Activated CD4-positive, alpha-beta T cell treated with anti-CD3 and anti-CD28 coated beads, Interleukin-2, amount 10 ng/mL, durations not matched to agents 24 days and 14 days (primary cell): ENCODE measurements at regions not wholly inside any gene's neighbourhood (a gene's known extent, or its start where the extent isn't known, plus 50 kb on each side); places are given as distances from the start of the nearest gene placed in this dataset.
A peak's percentile ranks its signal among the peaks of the same experiment; 100 is the strongest.
"Not testable (repeated sequence)": the region's sequence is repeated elsewhere in the genome, so short reads cannot be mapped to it uniquely, and the experiment has no call there.

ENCODE experiments used
- DNase-seq: peaks from one replicate; pipeline ENCODE4 v3.0.0; 2022
- H3K27ac Mint-ChIP-seq: one replicate; pipeline ENCODE4 v1.8.0; 2022; ENCODE audit warnings: mild to moderate bottlenecking, mixed read lengths
- H3K27me3 Mint-ChIP-seq: one replicate; pipeline ENCODE4 v1.8.0; 2022; ENCODE audit warnings: mixed read lengths
- H3K36me3 Mint-ChIP-seq: one replicate; pipeline ENCODE4 v1.8.0; 2022; ENCODE audit warnings: low read depth, mild to moderate bottlenecking, mixed read lengths
- H3K4me1 Mint-ChIP-seq: one replicate; pipeline ENCODE4 v1.8.0; 2021; ENCODE audit warnings: mixed read lengths
- H3K4me3 Mint-ChIP-seq: one replicate; pipeline ENCODE4 v1.8.0; 2022; ENCODE audit warnings: mild to moderate bottlenecking, moderate library complexity, mixed read lengths
- H3K9me3 Mint-ChIP-seq: one replicate; pipeline ENCODE4 v1.8.0; 2021; ENCODE audit warnings: mixed read lengths
- intact Hi-C: fragments of 100-400 bp; cut with micrococcal nuclease; formaldehyde crosslinking; loops from one replicate; pipeline ENCODE4 v1.15.1; 2023

- no peaks in the 10 kb centered on the region for H3K9me3 Mint-ChIP-seq
- intact Hi-C loops = no loop called here
These were observed 549.5 kb upstream of the OLFM3 start for GRCh38 chr1:102546251-102546650.

DNA sequence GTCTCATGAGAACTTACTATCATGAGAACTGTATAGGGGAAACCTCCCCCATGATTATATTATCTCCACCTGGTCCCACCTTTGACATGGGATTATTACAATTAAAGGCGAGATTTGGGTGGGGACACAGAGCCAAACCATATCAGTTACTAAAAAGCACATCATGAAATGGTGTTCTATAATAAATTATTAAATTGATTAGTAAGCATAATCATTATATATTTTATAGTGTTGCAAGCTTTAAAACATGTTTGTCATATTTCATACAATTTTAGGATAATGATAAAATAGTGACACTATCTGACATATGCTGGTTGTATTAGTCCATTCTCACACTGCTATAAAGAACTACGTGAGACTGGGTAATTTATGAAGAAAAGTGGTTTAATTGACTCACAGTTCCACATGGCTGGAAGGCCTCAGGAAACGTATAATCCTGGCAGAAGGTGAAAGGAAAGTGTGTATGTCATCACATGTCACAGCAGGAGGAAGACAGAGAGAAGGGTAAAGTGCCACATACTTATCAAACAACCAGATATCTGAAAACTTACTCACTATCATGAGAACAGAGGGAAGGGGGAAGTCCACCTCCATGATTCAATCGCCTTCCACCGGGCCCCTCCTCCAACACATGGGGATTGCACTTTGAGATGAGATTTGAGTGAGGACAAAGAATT is 539.2 kb upstream of the OLFM3 start:
- Mint-ChIP-seq H3K36me3 (no peaks in the 10 kb centered on the region), H3K4me1 (no peaks in the 10 kb centered on the region), H3K9me3 (no peaks in the 10 kb centered on the region), H3K27ac (no peak overlapping the region), H3K4me3 (no peak overlapping the region), H3K27me3 (no peaks in the 10 kb centered on the region)
- no peak for DNase-seq
- intact Hi-C loops = no loop called here

More at GRCh38 chr1:102546251-102546650, 549.5 kb upstream of the OLFM3 start:
- Mint-ChIP-seq H3K4me1 (no peaks in the 10 kb centered on the region), H3K27ac (no peak overlapping the region), H3K36me3 (no peaks in the 10 kb centered on the region), H3K27me3 (no peaks in the 10 kb centered on the region), H3K4me3 (no peak overlapping the region)
- no peak for DNase-seq

GRCh38 chr1:102531036-102531435 is 534.3 kb upstream of the OLFM3 start:
- H3K9me3 Mint-ChIP-seq = no peaks in the 10 kb centered on the region
- intact Hi-C loops = no loop called here
- H3K4me1 Mint-ChIP-seq = no peaks in the 10 kb centered on the region
- no peak for DNase-seq
- no peaks in the 10 kb centered on the region for H3K36me3 Mint-ChIP-seq
- H3K4me3 Mint-ChIP-seq = no peak overlapping the region
- H3K27ac Mint-ChIP-seq = no peak overlapping the region
- H3K27me3 Mint-ChIP-seq = no peaks in the 10 kb centered on the region

DNA sequence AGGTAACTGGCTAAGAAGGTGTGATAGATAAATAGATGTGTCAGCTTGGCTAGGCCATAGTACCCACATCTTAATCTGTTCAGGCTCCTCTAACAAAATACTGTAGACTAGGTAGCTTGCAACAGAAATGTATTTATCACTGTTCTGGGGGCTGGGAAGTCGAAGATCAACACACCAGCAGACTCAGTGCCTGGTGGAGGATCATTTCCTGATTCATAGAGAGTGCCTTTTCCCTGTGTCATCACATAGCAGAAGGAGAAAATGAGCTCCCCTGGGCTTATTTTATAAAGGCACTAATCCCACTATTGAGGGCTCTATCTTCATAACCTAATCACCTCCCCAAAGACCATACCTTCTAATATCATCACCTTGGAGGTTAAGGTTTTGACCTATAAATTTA is 532.7 kb upstream of the OLFM3 start:
- no peaks in the 10 kb centered on the region for H3K27me3 Mint-ChIP-seq
- H3K9me3 Mint-ChIP-seq = no peaks in the 10 kb centered on the region
- H3K4me3 Mint-ChIP-seq = no peak overlapping the region
- H3K36me3 Mint-ChIP-seq = no peaks in the 10 kb centered on the region
- H3K4me1 Mint-ChIP-seq = no peaks in the 10 kb centered on the region
- no peak overlapping the region for H3K27ac Mint-ChIP-seq
- no peak for DNase-seq
- intact Hi-C loops = no loop called here

DNA sequence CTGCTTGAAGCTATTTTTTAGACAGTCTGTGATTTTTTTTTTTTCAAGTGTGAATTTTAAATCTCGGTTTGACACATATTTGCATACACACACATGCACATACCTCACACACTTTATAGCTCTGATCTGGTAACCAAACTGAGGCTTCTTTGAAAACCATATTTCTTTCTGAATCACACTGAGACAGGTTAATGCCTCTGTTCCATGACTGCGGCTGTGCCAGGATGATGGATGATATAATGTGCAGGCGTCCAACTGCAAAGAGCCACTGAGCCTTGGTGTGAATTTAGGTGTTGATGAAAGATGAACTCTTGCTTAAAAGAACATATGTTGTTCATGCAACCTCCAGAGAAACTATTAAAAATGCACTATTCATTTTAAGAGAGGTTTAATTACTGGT is 504.0 kb upstream of the OLFM3 start:
- Mint-ChIP-seq H3K4me3 (no peak overlapping the region), H3K36me3 (no peaks in the 10 kb centered on the region), H3K27me3 (no peaks in the 10 kb centered on the region), H3K9me3 (no peaks in the 10 kb centered on the region), H3K27ac (no peak overlapping the region), H3K4me1 (no peaks in the 10 kb centered on the region)
- intact Hi-C loops = no loop called here
- DNase-seq = no peak

DNA sequence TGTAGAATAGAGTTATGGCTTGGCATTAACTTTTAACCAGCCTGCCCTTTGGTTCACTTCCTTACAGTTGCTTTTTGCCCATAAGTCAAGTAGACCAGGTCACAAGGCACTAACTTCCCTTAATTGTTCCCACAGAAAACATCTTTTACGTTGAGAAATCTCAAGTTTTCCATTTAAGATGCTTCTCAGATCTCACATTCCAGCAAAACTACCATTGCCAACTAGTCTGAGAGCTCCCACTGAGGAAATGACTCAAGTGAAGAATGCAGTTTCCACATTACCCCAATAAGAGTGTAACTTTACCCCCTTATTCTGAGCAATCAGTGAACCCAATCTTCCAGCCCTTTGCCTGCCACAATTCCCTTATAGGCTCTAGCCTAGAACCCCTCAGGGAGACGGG is 502.2 kb upstream of the OLFM3 start:
- no peaks in the 10 kb centered on the region for H3K4me1 Mint-ChIP-seq
- DNase-seq = no peak
- H3K4me3 Mint-ChIP-seq = no peak overlapping the region
- intact Hi-C loops = no loop called here
- no peak overlapping the region for H3K27ac Mint-ChIP-seq
- H3K27me3 Mint-ChIP-seq = no peaks in the 10 kb centered on the region
- H3K36me3 Mint-ChIP-seq = no peaks in the 10 kb centered on the region
- H3K9me3 Mint-ChIP-seq = peaks cover 3% of the 10 kb centered on the region

- H3K27me3 Mint-ChIP-seq, intact Hi-C loops, DNase-seq: not testable (repeated sequence)
These were observed 501.1 kb upstream of the OLFM3 start for GRCh38 chr1:102497810-102498209.

DNA sequence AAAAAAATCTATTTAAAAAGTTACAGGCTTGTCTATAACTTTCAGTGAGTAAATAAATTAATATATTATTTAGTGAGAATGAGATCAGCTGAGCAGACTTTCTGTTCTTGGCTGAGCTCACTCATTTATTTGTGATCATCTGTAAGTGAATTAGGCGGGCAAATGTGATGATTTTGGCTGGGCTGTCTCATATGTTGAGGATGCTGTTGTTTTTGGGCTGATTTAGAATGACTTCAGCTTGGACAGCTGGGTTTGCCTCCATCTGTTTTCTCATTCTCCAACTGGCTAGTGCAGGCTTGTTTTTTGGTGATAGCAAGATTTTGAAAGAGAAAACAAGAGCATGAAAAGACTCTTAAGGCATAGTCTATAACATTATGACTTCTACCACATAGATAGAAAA is 475.8 kb upstream of the OLFM3 start:
- DNase-seq = no peak
- no peaks in the 10 kb centered on the region for H3K36me3 Mint-ChIP-seq
- no peak overlapping the region for H3K4me3 Mint-ChIP-seq
- H3K27ac Mint-ChIP-seq = no peak overlapping the region
- intact Hi-C loops = no loop called here
- H3K9me3 Mint-ChIP-seq = no peaks in the 10 kb centered on the region
- no peaks in the 10 kb centered on the region for H3K27me3 Mint-ChIP-seq
- no peaks in the 10 kb centered on the region for H3K4me1 Mint-ChIP-seq

More at GRCh38 chr1:102497810-102498209, 501.1 kb upstream of the OLFM3 start:
- not testable (repeated sequence) for H3K36me3 Mint-ChIP-seq, H3K4me1 Mint-ChIP-seq, H3K4me3 Mint-ChIP-seq, H3K9me3 Mint-ChIP-seq, H3K27ac Mint-ChIP-seq

- H3K9me3 Mint-ChIP-seq = no peaks in the 10 kb centered on the region
- no peak overlapping the region for H3K27ac Mint-ChIP-seq
- H3K4me1 Mint-ChIP-seq = no peaks in the 10 kb centered on the region
- H3K27me3 Mint-ChIP-seq = no peaks in the 10 kb centered on the region
- intact Hi-C loops = no loop called here
- DNase-seq = no peak
- H3K36me3 Mint-ChIP-seq = no peaks in the 10 kb centered on the region
- no peak overlapping the region for H3K4me3 Mint-ChIP-seq
These were observed 474.0 kb upstream of the OLFM3 start for GRCh38 chr1:102470767-102471166.

- H3K9me3 Mint-ChIP-seq = no peaks in the 10 kb centered on the region
- H3K36me3 Mint-ChIP-seq = no peaks in the 10 kb centered on the region
- H3K4me1 Mint-ChIP-seq = no peaks in the 10 kb centered on the region
- intact Hi-C loops = no loop called here
- H3K4me3 Mint-ChIP-seq = no peak overlapping the region
- H3K27me3 Mint-ChIP-seq = no peaks in the 10 kb centered on the region
- DNase-seq = no peak
- no peak overlapping the region for H3K27ac Mint-ChIP-seq
These were observed 469.8 kb upstream of the OLFM3 start for GRCh38 chr1:102466487-102466886.

DNA sequence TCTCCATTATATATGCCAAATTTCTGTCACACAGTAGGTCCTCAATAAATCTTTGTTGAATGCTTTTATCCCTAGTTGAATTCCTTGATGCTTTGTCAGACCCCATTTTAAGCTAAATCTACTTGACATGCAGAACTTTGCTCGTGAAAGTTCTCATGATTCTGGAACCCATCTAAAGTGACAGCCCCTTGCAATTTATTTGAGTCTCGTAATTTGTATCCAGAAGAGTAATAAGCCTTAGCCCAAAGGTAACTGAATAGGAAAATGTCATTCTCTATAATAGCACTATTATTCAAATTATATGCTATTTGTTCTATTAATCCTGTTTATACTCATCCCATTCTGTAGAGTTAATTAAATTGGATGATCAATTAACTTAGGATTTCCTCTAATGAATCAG is 466.6 kb upstream of the OLFM3 start:
- Mint-ChIP-seq H3K36me3 (no peaks in the 10 kb centered on the region), H3K4me1 (no peaks in the 10 kb centered on the region), H3K9me3 (no peaks in the 10 kb centered on the region), H3K4me3 (no peak overlapping the region), H3K27ac (no peak overlapping the region), H3K27me3 (no peaks in the 10 kb centered on the region)
- intact Hi-C loops = no loop called here
- no peak for DNase-seq

DNA sequence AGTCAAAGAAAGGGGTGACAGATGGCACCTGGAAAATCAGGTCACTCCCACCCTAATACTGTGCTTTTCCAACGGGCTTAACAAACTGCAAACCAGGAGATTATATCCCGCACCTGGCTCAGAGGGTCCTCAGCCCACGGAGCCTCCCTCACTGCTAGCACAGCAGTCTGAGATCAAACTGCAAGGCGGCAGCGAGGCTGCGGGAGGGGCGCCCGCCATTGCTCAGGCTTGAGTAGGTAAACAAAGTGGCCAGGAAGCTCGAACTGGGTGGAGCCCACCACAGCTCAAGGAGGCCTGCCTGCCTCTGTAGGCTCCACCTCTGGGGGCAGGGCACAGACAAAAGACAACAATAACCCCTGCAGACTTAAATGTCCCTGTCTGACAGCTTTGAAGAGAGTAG is 445.6 kb upstream of the OLFM3 start:
- H3K27ac Mint-ChIP-seq, H3K27me3 Mint-ChIP-seq, H3K4me3 Mint-ChIP-seq: not testable (repeated sequence)

DNA sequence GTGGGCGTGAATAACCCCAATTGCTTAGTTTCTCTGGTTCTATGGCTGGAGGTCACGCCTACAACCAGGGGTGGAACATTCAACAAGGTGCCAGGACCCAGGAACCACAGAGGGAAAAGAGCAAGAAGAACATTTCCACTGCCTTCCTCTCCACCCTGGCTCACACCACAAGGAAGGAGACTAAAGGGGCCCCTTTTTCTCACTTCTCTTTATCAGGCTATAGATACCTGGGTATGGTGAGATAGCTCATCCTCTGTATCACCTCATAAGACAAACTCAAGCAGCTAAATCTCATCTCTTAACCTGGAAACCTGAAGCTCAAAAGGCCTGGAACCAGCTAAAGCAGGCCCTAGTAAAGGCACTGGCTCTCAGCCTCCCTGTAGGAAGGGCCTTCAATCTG is 438.8 kb upstream of the OLFM3 start:
- Mint-ChIP-seq H3K36me3 (no peaks in the 10 kb centered on the region), H3K4me3 (no peak overlapping the region), H3K4me1 (no peaks in the 10 kb centered on the region), H3K9me3 (no peaks in the 10 kb centered on the region), H3K27me3 (no peaks in the 10 kb centered on the region), H3K27ac (no peak overlapping the region)
- DNase-seq = no peak
- intact Hi-C loops = no loop called here

More for the DNA sequence above, 445.6 kb upstream of the OLFM3 start:
- H3K36me3 Mint-ChIP-seq, DNase-seq, H3K9me3 Mint-ChIP-seq, H3K4me1 Mint-ChIP-seq, intact Hi-C loops: not testable (repeated sequence)

DNA sequence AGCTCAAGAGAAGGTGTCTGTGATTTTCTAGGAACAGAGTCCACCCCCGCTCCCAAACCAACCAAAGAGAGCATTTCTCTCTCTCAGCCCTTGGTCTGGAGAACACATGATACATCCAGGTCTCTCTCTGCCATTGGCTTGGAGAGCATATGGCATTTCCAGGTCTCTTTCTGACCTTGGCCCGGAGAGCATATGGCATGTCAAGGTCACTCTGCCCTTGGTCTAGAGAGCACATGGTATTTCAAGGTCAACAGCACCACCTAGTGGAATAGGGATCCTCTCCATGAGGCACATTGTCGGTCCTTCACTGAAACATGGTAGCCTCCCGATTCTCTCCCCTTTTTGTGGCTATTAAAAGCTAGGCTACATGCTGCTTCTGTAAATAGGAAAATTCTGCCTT is 437.7 kb upstream of the OLFM3 start:
- Mint-ChIP-seq H3K27ac (no peak overlapping the region), H3K36me3 (no peaks in the 10 kb centered on the region), H3K4me3 (no peak overlapping the region), H3K9me3 (no peaks in the 10 kb centered on the region), H3K27me3 (no peaks in the 10 kb centered on the region), H3K4me1 (no peaks in the 10 kb centered on the region)
- peak; percentile 66 for DNase-seq
- intact Hi-C loops = loop anchor here (5.0 kb wide), 1 partner anchor 912 kb away; no protein-coding TSS in a partner anchor

DNA sequence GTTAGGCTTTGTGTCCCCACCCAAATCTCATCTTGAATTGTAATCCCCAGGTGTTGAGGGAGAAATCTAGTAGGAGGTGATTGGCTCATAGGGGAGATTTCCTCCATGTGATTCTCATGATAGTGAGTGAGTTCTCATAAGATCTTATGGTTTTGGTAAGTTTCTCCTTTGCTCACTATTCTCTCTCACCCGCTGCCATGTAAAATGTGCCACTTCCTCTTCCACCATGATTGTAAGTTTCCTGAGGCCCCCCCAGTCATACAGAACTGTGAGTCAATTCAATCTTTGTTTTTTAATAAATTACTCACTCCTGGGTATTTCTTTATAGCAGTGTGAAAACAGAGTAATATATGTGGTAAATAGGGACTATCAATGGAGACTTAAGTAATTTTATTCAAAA is 434.5 kb upstream of the OLFM3 start:
- no peaks in the 10 kb centered on the region for H3K9me3 Mint-ChIP-seq

More for the DNA sequence above, 434.5 kb upstream of the OLFM3 start:
- no peaks in the 10 kb centered on the region for H3K36me3 Mint-ChIP-seq
- DNase-seq = no peak
- no peak overlapping the region for H3K27ac Mint-ChIP-seq
- intact Hi-C loops = loop anchor here (5.0 kb wide), 1 partner anchor 909 kb away; no protein-coding TSS in a partner anchor
- no peaks in the 10 kb centered on the region for H3K4me1 Mint-ChIP-seq
- H3K4me3 Mint-ChIP-seq = no peak overlapping the region
- H3K27me3 Mint-ChIP-seq = no peaks in the 10 kb centered on the region
